Hypothalamus (tissue), 51 donors: ENCODE measurements at regions not wholly inside any gene's neighbourhood (a gene's known extent, or its start where the extent isn't known, plus 50 kb on each side); places are given as distances from the start of the nearest gene placed in this dataset.
A peak's percentile ranks its signal among the peaks of the same experiment; 100 is the strongest.
"Not testable (repeated sequence)": the region's sequence is repeated elsewhere in the genome, so short reads cannot be mapped to it uniquely, and the experiment has no call there.

Experiments used
- DNase-seq, 51 donors: peaks; one replicate each; lab custom pipeline; 2025; lab: John Stamatoyannopoulos, UW

DNA sequence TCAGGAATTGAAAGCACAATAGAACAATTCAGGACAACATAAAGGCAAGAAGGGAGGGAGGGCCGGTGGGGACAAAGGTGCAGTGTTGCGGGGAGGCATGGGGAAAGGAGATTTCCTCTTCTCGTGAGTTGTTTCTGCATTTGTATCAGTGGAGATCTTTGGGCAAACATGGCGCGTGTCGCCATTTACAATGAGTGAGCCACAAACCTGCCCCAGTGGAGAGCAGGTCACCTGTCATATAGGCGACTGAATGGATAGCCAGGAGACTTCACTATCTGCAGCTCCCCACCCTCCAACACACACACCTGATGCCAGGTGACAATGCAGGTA is 87.7 kb upstream of the SLC45A1 start:
- DNase-seq = no peak

GRCh38 chr1:8228253-8228652 is 89.7 kb upstream of the SLC45A1 start:
- DNase-seq = no peak

- not testable (repeated sequence) for DNase-seq
Observed at GRCh38 chr1:8227674-8228073, 90.2 kb upstream of the SLC45A1 start.

GRCh38 chr1:8226747-8227146 is 91.2 kb upstream of the SLC45A1 start:
- DNase-seq = no peak

DNA sequence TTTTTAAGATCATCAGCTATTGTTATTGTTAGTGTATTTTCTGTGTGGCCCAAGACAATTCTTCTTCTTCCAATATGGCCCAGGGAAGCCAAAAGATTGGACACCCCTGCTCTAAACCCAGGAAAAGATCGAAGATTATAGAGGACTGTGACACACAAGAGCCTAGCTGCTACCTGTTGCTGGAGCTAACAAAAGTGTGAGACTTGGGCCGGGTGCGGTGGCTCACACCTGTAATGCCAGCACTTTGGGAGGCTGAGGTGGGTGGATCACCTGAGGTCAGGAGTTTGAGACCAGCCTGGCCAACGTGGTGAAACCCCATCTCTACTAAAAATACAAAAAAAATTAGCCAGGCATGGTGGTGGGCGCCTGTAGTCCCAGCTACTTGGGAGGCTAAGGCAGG is 91.9 kb upstream of the SLC45A1 start:
- not testable (repeated sequence) for DNase-seq

GRCh38 chr1:8223526-8223925 is 94.4 kb upstream of the SLC45A1 start:
- no peak for DNase-seq

- DNase-seq = no peak
Observed at GRCh38 chr1:8222789-8223188, 95.1 kb upstream of the SLC45A1 start.

DNA sequence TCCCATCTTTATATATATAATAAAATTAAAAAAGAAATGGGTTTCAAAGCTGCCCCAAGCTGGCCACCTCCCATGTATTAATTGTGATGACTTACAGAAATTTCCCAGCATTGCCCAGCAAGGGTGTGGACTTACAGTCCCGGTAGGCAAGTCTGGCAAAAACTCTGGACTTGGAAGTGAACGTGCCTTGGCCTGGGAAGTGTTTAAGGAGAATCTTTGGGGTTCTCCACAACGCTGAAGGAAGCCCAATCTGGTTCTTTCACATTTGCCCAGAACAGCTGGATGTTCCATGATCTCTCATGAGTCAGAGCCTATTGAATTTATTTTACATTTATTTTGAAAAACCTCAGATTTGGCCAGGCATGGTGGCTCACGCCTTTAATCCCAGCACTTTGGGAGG is 98.4 kb upstream of the SLC45A1 start:
- no peak for DNase-seq

- DNase-seq = peak in 1 of 51 donors; percentile 10
Observed at GRCh38 chr1:8218351-8219092, 99.4 kb upstream of the SLC45A1 start.

GRCh38 chr1:8217809-8218208 is 100.1 kb upstream of the SLC45A1 start:
- DNase-seq = no peak

- DNase-seq = peak in 9 of 51 donors; percentile 6 to 43 (median 9)
Observed at GRCh38 chr1:8217011-8217711, 100.8 kb upstream of the SLC45A1 start.

- DNase-seq = no peak
Observed at GRCh38 chr1:8216005-8216404, 101.9 kb upstream of the SLC45A1 start.

DNA sequence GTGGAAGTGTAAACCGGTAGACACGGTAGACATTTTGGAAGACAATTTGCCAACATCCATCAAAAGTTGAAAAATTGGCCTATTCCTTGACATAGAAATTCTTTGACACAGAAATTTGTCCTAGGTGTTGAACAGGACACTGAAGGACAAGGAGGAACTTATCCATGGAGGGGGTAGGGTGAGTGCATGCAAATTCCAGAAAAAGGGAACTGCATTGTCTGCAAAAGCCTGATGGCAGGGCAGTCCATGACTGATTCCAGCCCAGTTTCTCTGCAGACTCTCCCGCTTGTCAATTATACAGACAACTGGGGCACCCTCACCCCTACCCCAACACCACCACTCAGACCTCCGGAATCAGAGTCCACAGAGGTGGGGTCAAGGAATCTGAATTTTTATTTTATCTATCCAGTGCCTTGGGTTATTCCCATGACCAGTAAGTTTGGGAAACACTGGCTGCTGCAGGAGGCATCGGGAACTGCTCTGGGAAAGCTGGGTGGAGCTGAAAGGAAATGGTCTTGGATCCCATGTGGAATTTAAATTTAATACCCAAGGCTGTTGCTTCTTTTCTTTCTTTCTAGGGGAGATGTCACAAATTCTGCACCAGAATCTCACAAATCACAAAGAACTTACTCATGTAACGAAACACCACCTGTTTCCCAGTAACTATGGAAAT is 103.3 kb upstream of the SLC45A1 start:
- DNase-seq = no peak

- DNase-seq = no peak
Observed at GRCh38 chr1:8213676-8214075, 104.2 kb upstream of the SLC45A1 start.

DNA sequence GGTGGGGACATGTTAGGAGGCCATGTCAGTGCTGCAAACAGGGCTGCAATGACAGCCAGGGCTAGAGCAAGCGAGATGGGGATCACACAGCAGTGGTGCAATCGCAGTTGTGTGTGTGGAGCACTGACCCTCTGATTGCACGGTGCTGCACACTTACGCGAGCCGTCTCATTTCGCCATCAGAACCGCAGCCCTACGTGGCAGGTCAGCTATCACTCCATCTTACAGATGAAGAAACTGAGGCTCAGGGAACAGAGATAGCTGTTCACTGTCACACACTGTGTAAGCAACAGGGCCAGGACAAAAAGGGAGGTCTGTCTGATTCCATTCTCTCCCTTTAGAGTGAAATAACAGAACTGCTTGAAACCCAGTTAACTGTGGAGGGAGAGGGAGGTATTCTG is 104.8 kb upstream of the SLC45A1 start:
- no peak for DNase-seq

DNA sequence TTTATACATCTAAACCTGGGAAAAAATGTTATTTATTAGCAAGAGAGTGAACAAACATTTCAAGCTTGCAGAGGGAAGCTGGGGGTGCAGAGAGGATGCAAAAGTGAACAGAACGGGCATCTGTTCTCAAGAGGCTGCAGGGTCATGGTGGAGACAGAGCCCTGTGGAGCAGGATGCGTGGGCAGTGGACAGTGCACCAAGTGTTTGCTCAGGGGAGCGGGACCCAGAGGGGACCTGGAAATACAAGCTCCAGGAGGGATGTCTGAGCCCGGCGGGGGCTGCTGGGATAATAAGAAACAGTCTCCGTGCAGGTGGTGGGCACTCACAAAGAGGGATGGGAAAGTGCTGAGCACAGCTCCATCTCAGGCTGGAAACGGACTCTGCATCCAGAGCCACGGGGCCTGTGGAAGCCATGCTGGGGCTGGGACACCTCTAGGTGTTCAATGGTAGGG is 105.3 kb upstream of the SLC45A1 start:
- no peak for DNase-seq

DNA sequence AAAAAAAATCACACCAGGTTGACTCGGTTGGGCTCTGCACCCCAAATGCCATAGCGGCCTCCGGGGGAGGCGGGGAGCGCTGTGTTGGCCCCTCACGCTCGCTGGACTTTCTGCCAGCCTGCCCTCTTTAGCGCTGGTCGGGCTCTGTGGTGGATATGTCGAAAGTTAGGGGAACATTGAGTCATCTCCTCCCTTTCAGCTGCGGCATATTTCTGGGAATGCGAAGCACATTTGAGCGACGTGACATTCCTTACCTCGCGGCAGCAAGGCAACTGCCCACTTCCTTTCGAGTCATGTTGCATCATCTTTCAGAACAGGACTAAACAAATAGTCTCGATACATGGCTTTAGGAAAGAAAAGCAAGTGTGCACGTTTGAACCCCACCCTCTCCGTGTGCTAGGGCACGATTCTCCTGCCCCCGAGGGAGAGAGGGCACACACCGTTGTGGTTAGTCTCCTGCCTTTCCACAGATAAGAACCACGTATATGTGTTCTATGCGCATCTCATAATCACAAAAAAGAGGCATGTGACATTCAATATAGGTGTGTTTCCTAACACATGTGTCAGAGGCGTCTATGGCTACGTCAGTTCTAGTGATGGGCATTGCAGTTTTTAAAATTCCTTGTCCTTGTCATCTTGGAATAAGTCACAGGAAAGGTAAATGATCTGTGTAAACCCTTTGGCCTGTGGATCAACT is 105.9 kb upstream of the SLC45A1 start:
- peak in 2 of 51 donors; percentile 12 to 21 for DNase-seq

DNA sequence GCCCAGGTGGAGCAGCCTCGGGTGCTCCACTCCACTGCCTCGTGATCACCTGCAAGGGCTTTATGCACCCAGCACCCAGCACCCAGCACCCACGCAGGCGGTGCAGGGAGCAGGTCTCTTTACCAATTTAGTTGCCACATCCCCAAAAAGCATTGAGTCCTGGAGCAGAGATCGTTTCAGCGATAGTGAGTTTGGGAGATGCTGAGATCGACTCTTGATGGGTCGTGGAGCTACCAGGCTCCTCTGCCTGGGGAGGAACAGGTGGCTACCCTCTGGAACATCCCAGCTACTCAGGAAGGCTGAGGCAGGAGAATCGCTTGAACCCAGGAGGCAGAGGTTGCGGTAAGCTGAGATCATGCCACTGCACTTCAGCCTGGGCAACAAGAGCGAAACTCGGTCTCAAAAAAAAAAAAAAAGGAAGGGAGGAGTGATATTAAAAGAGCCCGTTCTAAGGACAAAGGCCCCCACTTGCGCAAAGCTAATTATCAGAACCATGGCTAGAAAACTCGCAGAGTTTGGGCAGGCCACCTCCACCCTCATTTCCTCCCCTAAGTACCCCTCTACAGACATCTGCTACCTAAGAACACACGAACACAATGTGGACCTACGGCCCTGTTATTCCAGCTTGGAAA is 106.5 kb upstream of the SLC45A1 start:
- no peak for DNase-seq

GRCh38 chr1:8207202-8207601 is 110.7 kb upstream of the SLC45A1 start:
- no peak for DNase-seq

GRCh38 chr1:8206391-8206790 is 111.5 kb upstream of the SLC45A1 start:
- DNase-seq = no peak

DNA sequence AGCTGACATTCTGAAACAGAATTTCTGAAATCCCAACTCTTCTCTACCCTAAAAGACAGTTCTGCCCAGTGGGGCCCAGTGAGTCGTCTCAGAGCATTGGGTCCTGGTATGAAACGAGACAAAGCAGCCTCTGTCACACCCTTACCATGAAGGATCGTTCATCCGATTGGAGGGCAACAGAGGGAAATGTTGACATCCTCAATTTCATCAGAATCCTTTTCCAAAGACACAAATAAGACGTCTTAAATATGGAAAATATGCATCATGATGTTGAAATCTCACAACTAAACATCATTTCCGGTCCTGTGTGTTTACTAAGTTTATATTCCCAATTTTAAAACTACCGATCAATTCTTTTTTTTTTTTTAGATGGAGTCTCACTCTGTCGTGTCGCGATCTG is 112.1 kb upstream of the SLC45A1 start:
- DNase-seq = no peak
